SK-N-SH (cell line): ENCODE measurements at regions not wholly inside any gene's neighbourhood (a gene's known extent, or its start where the extent isn't known, plus 50 kb on each side); places are given as distances from the start of the nearest gene placed in this dataset.

ENCODE experiments used
- CTCF ChIA-PET: fragments of 300-600, 350-600 bp; formaldehyde crosslinking; extraction: SDS; loops from one replicate; lab custom pipeline; 2021; lab: Yijun Ruan, JAX
- POLR2A ChIA-PET: fragments of 350-600 bp; sonication (Branson Sonifier 250); formaldehyde crosslinking; extraction: SDS; loops from one replicate; lab custom pipeline; 2020; ENCODE audit warnings: antibody characterized with exemption, inconsistent platforms; lab: Yijun Ruan, JAX
- DNase-seq: peaks from one replicate; pipeline ENCODE4 v3.0.0; 2012
- H2AFZ ChIP-seq: fragments of 200-600 bp; sonication (generic); 2 replicates; pipeline ENCODE4 v1.8.1; 2016; ENCODE audit warnings: antibody characterized with exemption, mild to moderate bottlenecking, low read depth
- H3F3A ChIP-seq: fragments of 200-600 bp; sonication (generic); replicated peaks from 2 replicates; pipeline ENCODE3; 2016; ENCODE audit warnings: antibody characterized with exemption, mild to moderate bottlenecking; ENCODE audit not compliant: insufficient read depth
- H3K27ac ChIP-seq, 2 experiments: fragments of 200-500 bp in 1 of 2; fragments of 200-600 bp in 1 of 2; sonication (Bioruptor generic) in 1 of 2; sonication (generic), shearing (Covaris generic) in 1 of 2; 2 replicates each; pipeline versions ENCODE4 v1.5.1 to v1.6.1; 2014 to 2016; ENCODE audit warnings: low read depth in 2 of 2, inconsistent platforms in 1 of 2, low read length in 1 of 2, mild to moderate bottlenecking in 1 of 2, mixed read lengths in 1 of 2
- H3K27me3 ChIP-seq: fragments of 200-600 bp; sonication (generic), shearing (Covaris generic); 2 replicates; pipeline ENCODE4 v1.6.1; 2016; ENCODE audit warnings: mixed run types; ENCODE audit not compliant: insufficient read depth
- H3K36me3 ChIP-seq, 2 experiments: fragments of 200-500 bp in 1 of 2; fragments of 200-600 bp in 1 of 2; sonication (Bioruptor generic) in 1 of 2; sonication (generic) in 1 of 2; replicated peaks in 1 of 2; 2 replicates each; pipeline versions ENCODE3 to v1.5.1; 2014 to 2016; ENCODE audit warnings: low read length in 1 of 2, mild to moderate bottlenecking in 1 of 2; ENCODE audit not compliant: insufficient read depth in 2 of 2, control insufficient read depth in 1 of 2
- H3K4me1 ChIP-seq, 2 experiments: fragments of 200-500 bp in 1 of 2; fragments of 200-600 bp in 1 of 2; sonication (Bioruptor generic) in 1 of 2; sonication (generic), shearing (Covaris generic) in 1 of 2; 2 replicates each; pipeline versions ENCODE4 v1.5.1 to v1.6.1; 2014 to 2016; ENCODE audit warnings: low read depth in 1 of 2, low read length in 1 of 2, mixed run types in 1 of 2; ENCODE audit not compliant: insufficient read depth in 2 of 2, control insufficient read depth in 1 of 2
- H3K4me2 ChIP-seq: fragments of 200-600 bp; sonication (generic), shearing (Covaris generic); 2 replicates; pipeline ENCODE4 v1.6.1; 2017; ENCODE audit warnings: mixed run types
- H3K4me3 ChIP-seq, 2 experiments: fragments of 200-500 bp in 1 of 2; fragments of 200-600 bp in 1 of 2; sonication (Bioruptor generic) in 1 of 2; sonication (generic), shearing (Covaris generic) in 1 of 2; 2 replicates each; pipeline versions ENCODE4 v1.5.1 to v1.8.1; 2014 to 2016; ENCODE audit warnings: low read depth in 2 of 2, inconsistent platforms in 1 of 2, low read length in 1 of 2, mild to moderate bottlenecking in 1 of 2, mixed read lengths in 1 of 2, moderate library complexity in 1 of 2
- H3K79me2 ChIP-seq: fragments of 200-600 bp; sonication (generic); 2 replicates; pipeline ENCODE4 v1.8.1; 2017; ENCODE audit warnings: mild to moderate bottlenecking; ENCODE audit not compliant: insufficient read depth
- H3K9ac ChIP-seq: fragments of 200-600 bp; sonication (generic); 2 replicates; pipeline ENCODE4 v1.6.1; 2017; ENCODE audit warnings: mixed run types
- H3K9me2 ChIP-seq: fragments of 200-600 bp; sonication (generic); 2 replicates; pipeline ENCODE4 v1.6.1; 2017; ENCODE audit warnings: mixed run types
- H3K9me3 ChIP-seq: fragments of 200-600 bp; sonication (generic); 2 replicates; pipeline ENCODE4 v1.6.1; 2017; ENCODE audit warnings: mixed run types, mild to moderate bottlenecking, moderate library complexity
- H4K20me1 ChIP-seq: fragments of 200-600 bp; sonication (generic); 2 replicates; pipeline ENCODE4 v1.6.1; 2017; ENCODE audit warnings: mild to moderate bottlenecking, mixed run types; ENCODE audit not compliant: insufficient read depth
- FOSL2 ChIP-seq: IDR thresholded peaks from 2 replicates; pipeline ENCODE4 v1.4.0; 2012; ENCODE audit warnings: low read depth, mild to moderate bottlenecking, moderate library complexity, borderline replicate concordance
- JUND ChIP-seq: IDR thresholded peaks from 2 replicates; pipeline ENCODE4 v1.4.0; 2012
- MAX ChIP-seq: IDR thresholded peaks from 2 replicates; pipeline ENCODE4 v1.4.0; 2012; ENCODE audit warnings: low read depth
- MEF2A ChIP-seq: IDR thresholded peaks from 2 replicates; pipeline ENCODE4 v1.4.0; 2012; ENCODE audit warnings: low read depth, borderline replicate concordance
- MXI1 ChIP-seq: IDR thresholded peaks from 2 replicates; pipeline ENCODE4 v1.6.1; 2012; ENCODE audit warnings: mild to moderate bottlenecking, low read depth, low read length, improper control_type of control experiment
- NRF1 ChIP-seq: IDR thresholded peaks from 2 replicates; pipeline ENCODE4 v1.6.1; 2012; ENCODE audit warnings: low read depth, mild to moderate bottlenecking, low read length
- PBX3 ChIP-seq: IDR thresholded peaks from 2 replicates; pipeline ENCODE4; 2012
- RCOR1 ChIP-seq: fragments of 150-350 bp; IDR thresholded peaks from 2 replicates; pipeline ENCODE4 v1.6.1; 2017; ENCODE audit warnings: antibody characterized with exemption, low read length
- REST ChIP-seq: IDR thresholded peaks from 2 replicates; pipeline ENCODE4 v1.6.1; 2012; ENCODE audit warnings: mild to moderate bottlenecking, low read depth, low read length, moderate library complexity
- RFX5 ChIP-seq: IDR thresholded peaks from 2 replicates; pipeline ENCODE4 v1.6.1; 2012; ENCODE audit warnings: mild to moderate bottlenecking, improper control_type of control experiment, low read length
- RXRA ChIP-seq: IDR thresholded peaks from 2 replicates; pipeline ENCODE4 v1.4.0; 2012; ENCODE audit warnings: low read depth, mild to moderate bottlenecking, borderline replicate concordance
- TCF12 ChIP-seq: IDR thresholded peaks from 2 replicates; pipeline ENCODE4 v1.4.0; 2012
- USF1 ChIP-seq: IDR thresholded peaks from 2 replicates; pipeline ENCODE4 v1.4.0; 2012; ENCODE audit warnings: low read depth, borderline replicate concordance
- USF2 ChIP-seq: fragments of 150-350 bp; IDR thresholded peaks from 2 replicates; pipeline ENCODE4 v1.6.1; 2017; ENCODE audit warnings: antibody characterized with exemption, low read length, low read depth, borderline replicate concordance
- ZBTB33 ChIP-seq: IDR thresholded peaks from 2 replicates; pipeline ENCODE4 v1.4.0; 2012; ENCODE audit warnings: low read depth, borderline replicate concordance
- WGBS: methylation state at CpG from one replicate; pipeline ENCODE4 v1.1.6; 2017; ENCODE audit warnings: low lambda C conversion rate; 5-methylcytosine and 5-hydroxymethylcytosine counted together

GRCh38 chr5:156237361-156237760 is 89.6 kb upstream of the SGCD start (continued):
- TF ChIP-seq RFX5 (no peak), MEF2A (no peak), TCF12 (no peak), REST (no peak), MXI1 (no peak)
- TF ChIP-seq, all 33 proteins: peak for 0

GRCh38 chr5:156239800-156240199 is 87.2 kb upstream of the SGCD start:
- Histone ChIP-seq H4K20me1 (no peaks in the 10 kb centered on the region), H3K4me3 (no peak overlapping the region), H3K27ac (no peak overlapping the region), H3K4me2 (no peak overlapping the region), H2AFZ (no peak overlapping the region), H3K36me3 (no peaks in the 10 kb centered on the region), H3K9ac (no peak overlapping the region), H3K9me2 (no peaks in the 10 kb centered on the region), H3K27me3 (no peaks in the 10 kb centered on the region), H3K4me1 (peaks cover 0 to 2% of the 10 kb centered on the region in 2 experiments; a peak in 2 of 4 replicates), H3F3A (no peaks in the 10 kb centered on the region), H3K79me2 (no peaks in the 10 kb centered on the region), H3K9me3 (no peaks in the 10 kb centered on the region)
- TF ChIP-seq MAX (no peak), USF1 (no peak), RXRA (no peak), NRF1 (no peak), RCOR1 (no peak), PBX3 (no peak), ZBTB33 (no peak), USF2 (no peak), FOSL2 (no peak), JUND (no peak)
- DNase-seq, result no peak
- ChIA-PET CTCF (no interaction called here), POLR2A (no interaction called here)
- 53% methylated on average over 2 of the region's 2 CpGs for WGBS
